Calu3 (cell line): ENCODE measurements at regions not wholly inside any gene's neighbourhood (a gene's known extent, or its start where the extent isn't known, plus 50 kb on each side); places are given as distances from the start of the nearest gene placed in this dataset.

Experiments
- BruUV-seq: library from RNA; stranded (reverse); fragments of 400-500 nt; replicated peaks from 2 replicates; lab custom pipeline; 2021; lab: Mats Ljungman, UMichigan
- CTCF ChIA-PET: fragments of 300-600 bp; sonication (Branson Sonifier 250); formaldehyde crosslinking; loops from one replicate; lab custom pipeline; 2022; ENCODE audit warnings: antibody characterized with exemption; lab: Charles Lee
- DNase-seq: peaks from one replicate; pipeline ENCODE4 v3.0.0; 2022
- H3K27ac Mint-ChIP-seq: one replicate; pipeline ENCODE4 v1.8.0; 2022; ENCODE audit warnings: mixed read lengths; ENCODE audit not compliant: unreplicated experiment
- H3K27me3 Mint-ChIP-seq: one replicate; pipeline ENCODE4 v1.8.0; 2022; ENCODE audit warnings: mixed read lengths; ENCODE audit not compliant: unreplicated experiment
- H3K36me3 Mint-ChIP-seq: one replicate; pipeline ENCODE4 v1.8.0; 2022; ENCODE audit warnings: mild to moderate bottlenecking, moderate library complexity, mixed read lengths; ENCODE audit not compliant: insufficient read depth, unreplicated experiment
- H3K4me1 Mint-ChIP-seq: one replicate; pipeline ENCODE4 v1.8.0; 2022; ENCODE audit warnings: mild to moderate bottlenecking, low read depth, mixed read lengths; ENCODE audit not compliant: unreplicated experiment
- H3K4me3 Mint-ChIP-seq: one replicate; pipeline ENCODE4 v1.8.0; 2022; ENCODE audit warnings: mild to moderate bottlenecking, low read depth, moderate library complexity, mixed read lengths; ENCODE audit not compliant: unreplicated experiment
- H3K9me3 Mint-ChIP-seq: one replicate; pipeline ENCODE4 v1.8.0; 2022; ENCODE audit warnings: low read depth, mixed read lengths; ENCODE audit not compliant: unreplicated experiment
- intact Hi-C: fragments of 100-400 bp; cut with micrococcal nuclease; formaldehyde crosslinking; loops from one replicate; pipeline ENCODE4 v1.10.0; 2022; ENCODE audit not compliant: unreplicated experiment
- TF ChIP-seq, protein P1 (sequence below): fragments of 200-600 bp; IDR thresholded peaks from one replicate; pipeline ENCODE4 v1.8.0; 2022; ENCODE audit warnings: antibody characterized with exemption; ENCODE audit not compliant: unreplicated experiment

DNA sequence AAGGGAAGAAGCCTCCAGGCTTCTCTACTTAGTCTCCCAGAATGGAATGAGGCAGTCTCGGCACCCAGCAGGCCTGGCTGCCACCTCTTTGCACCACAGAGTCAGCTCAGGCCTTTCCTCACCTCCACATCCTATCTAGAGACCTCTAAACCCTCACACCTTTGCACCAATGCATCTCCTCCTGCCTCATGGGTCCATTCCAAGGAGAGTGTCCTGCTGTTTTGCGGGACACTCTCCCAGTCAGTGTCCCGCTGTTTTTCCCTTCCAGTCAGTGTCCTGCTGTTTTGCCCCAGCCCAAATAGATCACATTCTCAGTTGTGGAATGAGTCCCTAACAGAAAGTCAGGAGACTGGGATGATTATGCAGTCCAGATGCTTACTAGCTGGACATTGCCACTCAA, 185.6 kb upstream of the CAMK1G start:
- H3K36me3 Mint-ChIP-seq: no peaks in the 10 kb centered on the region
- H3K4me1 Mint-ChIP-seq: peaks cover 19% of the 10 kb centered on the region
- no peak for DNase-seq
- no peak overlapping the region for H3K4me3 Mint-ChIP-seq
- no peaks in the 10 kb centered on the region for H3K9me3 Mint-ChIP-seq
- TF ChIP-seq, protein P1, sequence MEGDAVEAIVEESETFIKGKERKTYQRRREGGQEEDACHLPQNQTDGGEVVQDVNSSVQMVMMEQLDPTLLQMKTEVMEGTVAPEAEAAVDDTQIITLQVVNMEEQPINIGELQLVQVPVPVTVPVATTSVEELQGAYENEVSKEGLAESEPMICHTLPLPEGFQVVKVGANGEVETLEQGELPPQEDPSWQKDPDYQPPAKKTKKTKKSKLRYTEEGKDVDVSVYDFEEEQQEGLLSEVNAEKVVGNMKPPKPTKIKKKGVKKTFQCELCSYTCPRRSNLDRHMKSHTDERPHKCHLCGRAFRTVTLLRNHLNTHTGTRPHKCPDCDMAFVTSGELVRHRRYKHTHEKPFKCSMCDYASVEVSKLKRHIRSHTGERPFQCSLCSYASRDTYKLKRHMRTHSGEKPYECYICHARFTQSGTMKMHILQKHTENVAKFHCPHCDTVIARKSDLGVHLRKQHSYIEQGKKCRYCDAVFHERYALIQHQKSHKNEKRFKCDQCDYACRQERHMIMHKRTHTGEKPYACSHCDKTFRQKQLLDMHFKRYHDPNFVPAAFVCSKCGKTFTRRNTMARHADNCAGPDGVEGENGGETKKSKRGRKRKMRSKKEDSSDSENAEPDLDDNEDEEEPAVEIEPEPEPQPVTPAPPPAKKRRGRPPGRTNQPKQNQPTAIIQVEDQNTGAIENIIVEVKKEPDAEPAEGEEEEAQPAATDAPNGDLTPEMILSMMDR: no peak
- H3K27me3 Mint-ChIP-seq: no peaks in the 10 kb centered on the region
- intact Hi-C loops: no loop called here
- CTCF ChIA-PET: no interaction called here
- no peak overlapping the region for H3K27ac Mint-ChIP-seq
- no TSS peak for BruUV-seq

GRCh38 chr1:209398313-209398991, 185.1 kb upstream of the CAMK1G start:
- no peak overlapping the region for H3K4me3 Mint-ChIP-seq
- BruUV-seq: no TSS peak
- CTCF ChIA-PET: no interaction called here
- H3K27me3 Mint-ChIP-seq: no peaks in the 10 kb centered on the region
- no peaks in the 10 kb centered on the region for H3K9me3 Mint-ChIP-seq
- no peak for DNase-seq
- H3K27ac Mint-ChIP-seq: no peak overlapping the region
- TF ChIP-seq, protein P1: no peak
- H3K36me3 Mint-ChIP-seq: no peaks in the 10 kb centered on the region
- intact Hi-C loops: no loop called here
- H3K4me1 Mint-ChIP-seq: peaks cover 19% of the 10 kb centered on the region

DNA sequence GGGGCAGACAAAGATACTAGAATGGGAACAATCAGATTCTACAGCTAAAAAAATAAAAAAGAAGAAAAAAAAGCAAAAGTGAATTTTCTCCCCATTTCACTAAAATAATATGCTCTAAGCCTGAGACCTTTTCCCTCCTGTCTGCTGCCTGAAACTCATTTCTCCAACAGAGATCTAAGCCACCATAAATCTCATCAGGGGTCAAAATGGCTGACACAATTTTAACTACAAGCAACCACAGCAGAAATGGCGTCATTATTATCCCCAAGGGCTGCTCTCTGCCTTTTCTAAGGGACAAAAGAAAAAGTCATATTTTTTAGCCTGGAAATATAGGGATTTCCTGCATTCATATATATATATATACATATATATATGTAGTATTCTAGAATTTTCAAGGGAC, 183.7 kb upstream of the CAMK1G start:
- no peak overlapping the region for H3K27ac Mint-ChIP-seq
- no peaks in the 10 kb centered on the region for H3K9me3 Mint-ChIP-seq
- TF ChIP-seq, protein P1: no peak
- H3K36me3 Mint-ChIP-seq: no peaks in the 10 kb centered on the region
- no TSS peak for BruUV-seq
- intact Hi-C loops: no loop called here
- no peak overlapping the region for H3K4me3 Mint-ChIP-seq
- peaks cover 18% of the 10 kb centered on the region for H3K4me1 Mint-ChIP-seq
- H3K27me3 Mint-ChIP-seq: no peaks in the 10 kb centered on the region
- CTCF ChIA-PET: no interaction called here
- no peak for DNase-seq

DNA sequence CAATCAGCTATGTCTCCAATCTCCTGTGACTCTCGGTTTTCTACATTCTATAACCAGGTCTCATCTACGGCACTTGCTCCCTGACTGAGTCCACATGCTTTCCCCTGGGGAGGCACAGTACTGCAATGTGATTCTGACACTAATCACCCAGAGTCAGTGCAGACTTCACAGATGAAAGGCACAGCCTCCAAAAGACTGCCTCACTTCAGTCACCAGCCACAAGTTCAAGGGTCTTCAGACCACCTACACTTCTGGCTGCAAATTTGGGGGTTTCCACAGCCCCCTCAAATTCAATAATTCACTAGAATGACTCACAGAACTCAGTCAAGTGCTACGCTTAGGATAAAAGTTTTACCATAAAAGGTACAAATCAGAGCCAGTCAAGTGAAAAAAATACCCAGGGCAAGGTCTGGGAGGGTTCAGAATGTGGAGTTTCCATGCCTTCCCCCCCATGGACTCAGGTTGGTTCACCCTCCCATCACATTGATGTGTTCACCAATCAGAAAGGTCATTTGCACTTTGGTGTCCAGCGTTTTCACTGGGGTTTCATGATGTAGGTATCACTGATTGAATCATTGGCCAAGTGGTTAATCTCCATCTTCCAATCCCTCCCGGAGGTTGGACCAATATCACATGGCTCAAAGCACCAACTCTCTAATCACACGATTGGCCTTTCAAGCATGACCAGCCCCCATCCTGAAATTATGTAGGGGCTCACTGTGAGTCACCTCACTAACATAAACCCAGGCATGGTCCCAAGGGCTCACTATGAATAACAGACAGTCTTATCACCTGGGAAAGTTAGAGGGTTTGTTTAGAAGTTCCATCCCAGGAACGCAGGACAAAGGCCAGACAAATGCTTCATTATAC, 182.9 kb upstream of the CAMK1G start:
- Mint-ChIP-seq H3K4me1 (peaks cover 10% of the 10 kb centered on the region), H3K4me3 (no peak overlapping the region), H3K9me3 (no peaks in the 10 kb centered on the region), H3K27ac (no peak overlapping the region), H3K36me3 (no peaks in the 10 kb centered on the region), H3K27me3 (no peaks in the 10 kb centered on the region)
- intact Hi-C loops: no loop called here
- TF ChIP-seq, protein P1: no peak
- CTCF ChIA-PET: no interaction called here
- no TSS peak for BruUV-seq
- no peak for DNase-seq
